IMR-90 (cell line): ENCODE measurements at regions not wholly inside any gene's neighbourhood (a gene's known extent, or its start where the extent isn't known, plus 50 kb on each side); places are given as distances from the start of the nearest gene placed in this dataset.

Source experiments
- ATAC-seq: fragments of 200-7000 bp; cut with Tn5 transposase; 2 replicates; pipeline ENCODE4 v1.9.1; 2020; ENCODE audit warnings: low read depth, mild to moderate bottlenecking, moderate library complexity
- BruUV-seq: library from RNA; stranded (reverse); fragments of 400-500 nt; replicated peaks from 2 replicates; lab custom pipeline; 2021; lab: Mats Ljungman, UMichigan
- CTCF ChIA-PET: fragments of 300-600 bp; formaldehyde crosslinking; extraction: SDS; loops from one replicate; lab custom pipeline; 2021; ENCODE audit warnings: antibody characterized with exemption; lab: Yijun Ruan, JAX
- POLR2A ChIA-PET: fragments of 300-600 bp; sonication (Branson Sonifier 250); formaldehyde crosslinking; loops from one replicate; lab custom pipeline; 2022; ENCODE audit warnings: antibody characterized with exemption; ENCODE audit not compliant: unreplicated experiment; lab: Charles Lee
- DNase-seq: peaks from one replicate; pipeline ENCODE4 v3.0.0; 2013
- H2AFZ ChIP-seq: replicated peaks from 2 replicates; pipeline ENCODE3; 2013; ENCODE audit warnings: low read length, mild to moderate bottlenecking; ENCODE audit not compliant: poor library complexity
- H2AK5ac ChIP-seq: 2 replicates; pipeline ENCODE4 v1.6.1; 2013; ENCODE audit warnings: low read depth, low read length, inconsistent platforms
- H2AK9ac ChIP-seq: replicated peaks from 2 replicates; pipeline ENCODE3; 2013; ENCODE audit warnings: mild to moderate bottlenecking, low read depth, low read length, moderate library complexity; ENCODE audit not compliant: poor library complexity
- H2BK120ac ChIP-seq: 2 replicates; pipeline ENCODE4 v1.6.1; 2013; ENCODE audit warnings: low read depth, low read length, inconsistent platforms
- H2BK15ac ChIP-seq: 3 replicates; pipeline ENCODE4 v1.6.1; 2013; ENCODE audit warnings: low read depth, low read length, inconsistent platforms
- H2BK20ac ChIP-seq: 2 replicates; pipeline ENCODE4 v1.6.1; 2013; ENCODE audit warnings: low read depth, mild to moderate bottlenecking, inconsistent platforms, low read length, moderate library complexity
- H2BK5ac ChIP-seq: 2 replicates; pipeline ENCODE4 v1.6.1; 2013; ENCODE audit warnings: mild to moderate bottlenecking, low read depth, low read length, inconsistent platforms; ENCODE audit not compliant: poor library complexity, severe bottlenecking
- H3K14ac ChIP-seq: replicated peaks from 2 replicates; pipeline ENCODE4 v1.6.1; 2013; ENCODE audit warnings: low read depth, low read length, inconsistent platforms
- H3K18ac ChIP-seq: 2 replicates; pipeline ENCODE4 v1.6.1; 2013; ENCODE audit warnings: low read depth, low read length, control low read depth
- H3K23ac ChIP-seq: 2 replicates; pipeline ENCODE4 v1.6.1; 2013; ENCODE audit warnings: low read depth, low read length, inconsistent platforms
- H3K27ac ChIP-seq: 2 replicates; pipeline ENCODE4 v1.5.1; 2013; ENCODE audit warnings: mild to moderate bottlenecking, control low read depth, low read length; ENCODE audit not compliant: insufficient read depth
- H3K27me3 ChIP-seq: 2 replicates; pipeline ENCODE4 v1.6.1; 2013; ENCODE audit warnings: low read length; ENCODE audit not compliant: control insufficient read depth, insufficient read depth
- H3K36me3 ChIP-seq: 2 replicates; pipeline ENCODE4 v1.6.1; 2013; ENCODE audit warnings: low read length, mixed read lengths; ENCODE audit not compliant: control insufficient read depth, insufficient read depth
- H3K4ac ChIP-seq: 2 replicates; pipeline ENCODE4 v1.6.1; 2013; ENCODE audit warnings: low read depth, low read length, inconsistent platforms
- H3K4me1 ChIP-seq: 2 replicates; pipeline ENCODE4 v1.6.1; 2013; ENCODE audit warnings: low read length, mixed read lengths; ENCODE audit not compliant: control insufficient read depth, insufficient read depth
- H3K4me2 ChIP-seq: 2 replicates; pipeline ENCODE4 v1.6.1; 2013; ENCODE audit warnings: low read depth, mild to moderate bottlenecking, control low read depth, low read length, moderate library complexity
- H3K4me3 ChIP-seq: 2 replicates; pipeline ENCODE4 v1.5.1; 2013; ENCODE audit warnings: low read depth, mild to moderate bottlenecking, control low read depth, low read length, moderate library complexity; ENCODE audit not compliant: insufficient read depth
- H3K56ac ChIP-seq: 2 replicates; pipeline ENCODE4 v1.6.1; 2013; ENCODE audit warnings: low read length, inconsistent platforms; ENCODE audit not compliant: insufficient read depth; ENCODE audit errors: extremely low read depth
- H3K79me1 ChIP-seq, 2 experiments: 2 replicates each; pipeline ENCODE4 v1.6.1; 2013; ENCODE audit warnings: low read length in 2 of 2, inconsistent platforms in 1 of 2, low read depth in 1 of 2
- H3K9ac ChIP-seq: 2 replicates; pipeline ENCODE4 v1.6.1; 2013; ENCODE audit warnings: low read depth, low read length, control low read depth
- H3K9me1 ChIP-seq: 2 replicates; pipeline ENCODE4 v1.6.1; 2013; ENCODE audit warnings: low read length, inconsistent platforms; ENCODE audit not compliant: insufficient read depth
- H3K9me3 ChIP-seq: 2 replicates; pipeline ENCODE4 v1.6.1; 2013; ENCODE audit warnings: low read length; ENCODE audit not compliant: control insufficient read depth, insufficient read depth
- H4K20me1 ChIP-seq: 2 replicates; pipeline ENCODE4 v1.6.1; 2013; ENCODE audit warnings: low read length, inconsistent platforms; ENCODE audit not compliant: insufficient read depth
- H4K5ac ChIP-seq: 2 replicates; pipeline ENCODE4 v1.6.1; 2013; ENCODE audit warnings: mild to moderate bottlenecking, low read depth, low read length, control low read depth
- H4K8ac ChIP-seq, 2 experiments: 2 replicates each; pipeline ENCODE4 v1.6.1; 2013; ENCODE audit warnings: low read depth in 2 of 2, low read length in 2 of 2, control low read depth in 1 of 2, inconsistent platforms in 1 of 2
- H4K91ac ChIP-seq: 2 replicates; pipeline ENCODE4 v1.6.1; 2013; ENCODE audit warnings: low read depth, low read length, inconsistent platforms; ENCODE audit not compliant: insufficient read depth
- BHLHE40 ChIP-seq: fragments of 150-350 bp; IDR thresholded peaks from 2 replicates; pipeline ENCODE4 v1.6.1; 2016; ENCODE audit warnings: mild to moderate bottlenecking, low read depth, low read length
- CEBPB ChIP-seq: IDR thresholded peaks from 2 replicates; pipeline ENCODE4 v1.6.1; 2012; ENCODE audit warnings: low read depth, low read length, improper control_type of control experiment
- CHD1 ChIP-seq: IDR thresholded peaks from 2 replicates; pipeline ENCODE4 v1.6.1; 2012; ENCODE audit warnings: low read depth, low read length, improper control_type of control experiment
- CTCF ChIP-seq: conservative IDR thresholded peaks from 2 replicates; pipeline ENCODE4 v1.5.1; 2012; ENCODE audit warnings: mild to moderate bottlenecking, low read depth, low read length, improper control_type of control experiment
- FOS ChIP-seq: fragments of 150-350 bp; IDR thresholded peaks from 2 replicates; pipeline ENCODE4 v1.6.1; 2016; ENCODE audit warnings: low read depth, low read length
- MAFK ChIP-seq: IDR thresholded peaks from 2 replicates; pipeline ENCODE4 v1.6.1; 2012; ENCODE audit warnings: low read depth, low read length, improper control_type of control experiment
- MXI1 ChIP-seq: IDR thresholded peaks from 2 replicates; pipeline ENCODE4 v1.6.1; 2012; ENCODE audit warnings: low read depth, mild to moderate bottlenecking, low read length, moderate library complexity, borderline replicate concordance
- NFE2L2 ChIP-seq: fragments of 150-350 bp; IDR thresholded peaks from 2 replicates; pipeline ENCODE4 v1.6.1; 2016; ENCODE audit warnings: low read depth, mild to moderate bottlenecking, low read length
- POLR2A ChIP-seq: IDR thresholded peaks from 2 replicates; pipeline ENCODE4 v1.6.1; 2012; ENCODE audit warnings: mild to moderate bottlenecking, low read depth, low read length
- RAD21 ChIP-seq: IDR thresholded peaks from 2 replicates; pipeline ENCODE4 v1.6.1; 2012; ENCODE audit warnings: low read length, improper control_type of control experiment
- RCOR1 ChIP-seq: IDR thresholded peaks from 2 replicates; pipeline ENCODE4 v1.6.1; 2012; ENCODE audit warnings: mild to moderate bottlenecking, low read length, improper control_type of control experiment; ENCODE audit not compliant: insufficient replicate concordance
- RFX5 ChIP-seq: IDR thresholded peaks from 2 replicates; pipeline ENCODE4 v1.8.0; 2012; ENCODE audit warnings: low read depth, mild to moderate bottlenecking, low read length, moderate library complexity
- SMC3 ChIP-seq: fragments of 150-350 bp; IDR thresholded peaks from 2 replicates; pipeline ENCODE4 v1.6.1; 2016; ENCODE audit warnings: low read depth, mild to moderate bottlenecking, antibody characterized with exemption, low read length, moderate library complexity
- USF2 ChIP-seq: fragments of 150-350 bp; IDR thresholded peaks from 2 replicates; pipeline ENCODE4 v1.6.1; 2017; ENCODE audit warnings: mild to moderate bottlenecking, antibody characterized with exemption, low read length, low read depth
- WGBS, 2 experiments: methylation state at CpG; one replicate each; pipeline versions ENCODE4 v1.1.5 to v1.1.7; 2013; ENCODE audit warnings: missing lambda C conversion rate in 2 of 2; ENCODE audit not compliant: insufficient read length in 1 of 2; ENCODE audit errors: extremely low coverage in 2 of 2; 5-methylcytosine and 5-hydroxymethylcytosine counted together
- dilution Hi-C: fragments of 300-500 bp; cut with HindIII; formaldehyde crosslinking; loops from one replicate; pipeline ENCODE4 v1.14.3; 2018; ENCODE audit warnings: low sequenced_read_pairs; ENCODE audit not compliant: unreplicated experiment
- in situ Hi-C: fragments of 300-500 bp; cut with MboI; formaldehyde crosslinking; loops from 3 replicates; pipeline ENCODE4 v1.14.3; 2019; ENCODE audit warnings: low sequenced_read_pairs, inconsistent platforms, mixed read lengths
- intact Hi-C: fragments of 100-400 bp; cut with micrococcal nuclease; formaldehyde crosslinking; loops from 2 replicates; pipeline ENCODE4 v1.10.0; 2022
- TF ChIP-seq, protein P1 (sequence below): fragments of 150-350 bp; IDR thresholded peaks from 2 replicates; pipeline ENCODE4 v1.6.1; 2016; ENCODE audit warnings: low read depth, mild to moderate bottlenecking, low read length, moderate library complexity, borderline replicate concordance

DNA sequence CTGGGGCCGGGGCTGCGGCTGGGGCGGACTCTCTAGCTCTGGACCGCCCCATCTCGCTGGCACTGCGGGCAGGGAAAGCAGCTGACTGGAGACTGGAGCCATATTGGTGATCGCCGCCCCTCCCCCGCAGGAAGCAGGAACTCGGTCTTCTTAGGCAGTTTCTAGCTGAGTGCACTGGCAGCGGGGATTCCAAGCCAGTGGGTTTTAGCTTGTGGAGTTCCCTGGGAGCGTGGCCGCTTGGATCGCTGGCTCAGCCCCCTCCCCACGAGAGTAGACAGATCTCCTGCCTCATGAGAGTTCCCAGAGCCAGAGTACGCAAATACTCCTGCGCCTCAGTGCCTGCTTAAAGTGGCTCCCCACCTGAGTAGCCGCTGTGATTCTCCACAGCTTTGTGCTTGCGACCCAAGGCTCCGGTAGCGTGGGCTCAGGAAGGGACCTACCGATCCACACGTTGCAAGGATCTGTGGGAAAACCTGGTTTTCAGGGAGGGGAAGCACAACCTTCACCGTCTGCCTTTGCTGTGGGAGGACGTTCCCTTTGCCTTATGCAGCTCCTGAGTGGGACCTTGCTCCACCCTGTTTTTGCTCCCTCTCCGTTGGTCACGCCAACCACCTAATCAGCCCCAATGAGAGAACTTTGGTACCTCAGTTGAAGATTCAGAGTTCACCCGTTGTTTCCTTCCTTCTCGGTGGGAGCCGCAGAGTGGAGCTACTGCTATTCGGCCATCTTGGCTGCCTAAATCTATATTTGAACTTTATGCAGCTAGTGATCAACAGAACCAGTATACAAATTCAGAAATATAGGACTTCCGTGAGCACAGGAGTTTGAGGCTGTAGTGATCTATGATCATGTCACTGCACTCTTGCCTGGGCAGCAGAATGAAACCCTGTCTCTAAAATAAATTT lies 803.9 kb upstream of the PCDH10 start:
- no TSS peak for BruUV-seq
- ChIA-PET CTCF (no interaction called here), POLR2A (no interaction called here)
- no peaks in the 10 kb centered on the region for H3K4me1 ChIP-seq
- H2AFZ ChIP-seq = no peak overlapping the region
- H3K9me3 ChIP-seq = peaks cover 5% of the 10 kb centered on the region; the same call in 1 of the 2 replicates
- H3K56ac ChIP-seq = no peak overlapping the region
- H2BK120ac ChIP-seq = no peak overlapping the region
- intact Hi-C loops (no loop called here), dilution Hi-C loops (no loop called here), in situ Hi-C loops (no loop called here)
- H3K23ac ChIP-seq = no peak overlapping the region
- H3K14ac ChIP-seq = no peak overlapping the region
- ATAC-seq = no peak
- H4K91ac ChIP-seq = no peak overlapping the region
- no peak overlapping the region for H3K9ac ChIP-seq
- H2AK9ac ChIP-seq = no peak overlapping the region
- H4K20me1 ChIP-seq = no peaks in the 10 kb centered on the region
- H4K5ac ChIP-seq = no peak overlapping the region
- no peak for DNase-seq
- no peaks in the 10 kb centered on the region for H3K36me3 ChIP-seq
- H2BK5ac ChIP-seq = no peak overlapping the region
- no peak overlapping the region for H3K4me3 ChIP-seq
- H3K4me2 ChIP-seq = no peak overlapping the region
- WGBS, 2 experiments = 95% methylated on average over 16 of the region's 32 CpGs; no CpG with 5 or more reads in 1 of the 2 experiments
- H3K27ac ChIP-seq = no peak overlapping the region
- no peak overlapping the region for H3K4ac ChIP-seq
- H3K9me1 ChIP-seq = no peaks in the 10 kb centered on the region
- H4K8ac ChIP-seq = no peak overlapping the region
- no peaks in the 10 kb centered on the region for H3K79me1 ChIP-seq
- no peaks in the 10 kb centered on the region for H3K27me3 ChIP-seq
- H2BK20ac ChIP-seq = no peak overlapping the region
- no peak overlapping the region for H2AK5ac ChIP-seq
- H3K18ac ChIP-seq = no peak overlapping the region
- H2BK15ac ChIP-seq = no peak overlapping the region
- TF ChIP-seq CTCF = no peak
- TF ChIP-seq CEBPB = no peak
- no peak for TF ChIP-seq RFX5
- TF ChIP-seq, protein P1, sequence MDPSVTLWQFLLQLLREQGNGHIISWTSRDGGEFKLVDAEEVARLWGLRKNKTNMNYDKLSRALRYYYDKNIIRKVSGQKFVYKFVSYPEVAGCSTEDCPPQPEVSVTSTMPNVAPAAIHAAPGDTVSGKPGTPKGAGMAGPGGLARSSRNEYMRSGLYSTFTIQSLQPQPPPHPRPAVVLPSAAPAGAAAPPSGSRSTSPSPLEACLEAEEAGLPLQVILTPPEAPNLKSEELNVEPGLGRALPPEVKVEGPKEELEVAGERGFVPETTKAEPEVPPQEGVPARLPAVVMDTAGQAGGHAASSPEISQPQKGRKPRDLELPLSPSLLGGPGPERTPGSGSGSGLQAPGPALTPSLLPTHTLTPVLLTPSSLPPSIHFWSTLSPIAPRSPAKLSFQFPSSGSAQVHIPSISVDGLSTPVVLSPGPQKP = no peak
- TF ChIP-seq USF2 = no peak
- no peak for TF ChIP-seq MXI1
- TF ChIP-seq RCOR1 = no peak
- no peak for TF ChIP-seq SMC3
- no peak for TF ChIP-seq NFE2L2
- TF ChIP-seq CHD1 = no peak
- no peak for TF ChIP-seq FOS
- no peak for TF ChIP-seq POLR2A
- TF ChIP-seq BHLHE40 = no peak
- no peak for TF ChIP-seq MAFK
- no peak for TF ChIP-seq RAD21
